ENCODE measurements at regions not wholly inside any gene's neighbourhood (a gene's known extent, or its start where the extent isn't known, plus 50 kb on each side); places are given as distances from the start of the nearest gene placed in this dataset.

DNA sequence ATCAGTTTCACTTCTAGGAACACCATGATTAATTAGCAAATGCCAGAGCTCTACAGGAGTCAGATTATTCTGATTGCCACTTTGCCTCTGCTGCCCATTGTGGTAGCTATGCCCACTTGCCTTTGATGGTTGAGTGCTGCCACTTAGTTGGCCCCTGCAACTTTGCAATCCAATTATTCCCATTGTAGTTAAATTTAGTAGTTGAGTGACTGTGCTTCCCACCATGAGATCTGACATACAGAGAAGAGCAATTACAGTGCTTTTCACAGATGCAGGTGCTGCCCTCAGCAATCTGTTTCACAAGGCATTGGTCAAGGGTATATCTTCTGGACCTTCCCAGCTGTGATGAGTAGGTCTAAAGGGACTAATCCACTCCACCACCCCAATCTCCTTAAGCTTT, 468.4 kb upstream of the RGS6 start:
- Histone ChIP-seq H3K27me3 (no peaks in the 10 kb centered on the region), H3K27ac (no peak overlapping the region), H3K36me3 (no peaks in the 10 kb centered on the region), H3K9me3 (no peaks in the 10 kb centered on the region), H3K4me1 (ENCODE audit: control insufficient read depth in 1 of 2, insufficient read depth in 1 of 2, low read depth in 1 of 2, low read length in 1 of 2) (no peaks in the 10 kb centered on the region), H3K4me3 (ENCODE audit: low read depth in 1 of 2, low read length in 1 of 2) (no peak overlapping the region)
- TF ChIP-seq, protein P1, sequence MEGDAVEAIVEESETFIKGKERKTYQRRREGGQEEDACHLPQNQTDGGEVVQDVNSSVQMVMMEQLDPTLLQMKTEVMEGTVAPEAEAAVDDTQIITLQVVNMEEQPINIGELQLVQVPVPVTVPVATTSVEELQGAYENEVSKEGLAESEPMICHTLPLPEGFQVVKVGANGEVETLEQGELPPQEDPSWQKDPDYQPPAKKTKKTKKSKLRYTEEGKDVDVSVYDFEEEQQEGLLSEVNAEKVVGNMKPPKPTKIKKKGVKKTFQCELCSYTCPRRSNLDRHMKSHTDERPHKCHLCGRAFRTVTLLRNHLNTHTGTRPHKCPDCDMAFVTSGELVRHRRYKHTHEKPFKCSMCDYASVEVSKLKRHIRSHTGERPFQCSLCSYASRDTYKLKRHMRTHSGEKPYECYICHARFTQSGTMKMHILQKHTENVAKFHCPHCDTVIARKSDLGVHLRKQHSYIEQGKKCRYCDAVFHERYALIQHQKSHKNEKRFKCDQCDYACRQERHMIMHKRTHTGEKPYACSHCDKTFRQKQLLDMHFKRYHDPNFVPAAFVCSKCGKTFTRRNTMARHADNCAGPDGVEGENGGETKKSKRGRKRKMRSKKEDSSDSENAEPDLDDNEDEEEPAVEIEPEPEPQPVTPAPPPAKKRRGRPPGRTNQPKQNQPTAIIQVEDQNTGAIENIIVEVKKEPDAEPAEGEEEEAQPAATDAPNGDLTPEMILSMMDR (IDR thresholded peaks at IDR 0.05), result no peak

DNA sequence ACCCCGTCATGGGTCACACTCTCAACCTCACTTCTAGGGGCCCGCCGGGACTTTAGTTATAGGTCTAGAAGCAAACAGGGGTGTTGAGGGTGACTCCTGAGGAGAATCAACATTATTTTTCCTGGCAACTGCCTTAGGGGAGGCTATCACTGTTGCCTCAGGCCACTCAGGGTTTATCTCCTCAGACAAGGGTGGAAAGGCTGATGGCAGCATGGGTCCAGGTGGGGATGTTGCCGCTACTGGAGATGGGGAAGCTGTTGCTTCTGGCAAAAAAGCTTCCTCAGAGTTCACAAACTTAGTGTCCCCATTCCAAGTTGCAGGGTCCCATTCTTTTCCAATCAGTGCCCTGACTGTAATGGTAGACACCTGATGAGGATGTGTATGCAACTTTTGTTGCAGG, 467.4 kb upstream of the RGS6 start:
- TF ChIP-seq, protein P1 (IDR thresholded peaks at IDR 0.05), result no peak
- Histone ChIP-seq H3K36me3 (no peaks in the 10 kb centered on the region), H3K9me3 (no peaks in the 10 kb centered on the region), H3K27me3 (no peaks in the 10 kb centered on the region), H3K4me1 (ENCODE audit: control insufficient read depth in 1 of 2, insufficient read depth in 1 of 2, low read depth in 1 of 2, low read length in 1 of 2) (no peaks in the 10 kb centered on the region), H3K4me3 (ENCODE audit: low read depth in 1 of 2, low read length in 1 of 2) (no peak overlapping the region), H3K27ac (peak overlapping the region; percentile 18)

DNA sequence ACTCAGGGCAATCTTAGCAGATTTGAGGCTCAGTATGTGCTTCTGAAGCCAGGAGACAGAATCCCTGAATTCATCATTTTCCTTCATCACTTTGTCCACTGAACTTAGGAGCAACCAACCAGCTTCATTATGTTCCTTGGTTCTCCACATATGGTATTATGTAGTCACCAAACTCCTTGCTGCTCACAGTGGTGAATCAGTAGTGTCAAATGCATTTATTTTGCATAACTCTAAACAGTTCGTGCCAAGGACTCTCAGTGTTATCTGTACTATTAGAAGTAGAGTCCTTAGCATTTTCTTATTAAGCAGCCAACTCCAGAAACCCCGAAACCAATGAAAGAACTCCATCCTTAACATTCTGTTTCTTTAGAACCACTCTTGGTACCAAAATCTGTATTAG, 466.9 kb upstream of the RGS6 start:
- Histone ChIP-seq H3K27ac (peak overlapping the region; percentile 18), H3K27me3 (no peaks in the 10 kb centered on the region), H3K4me3 (ENCODE audit: low read depth in 1 of 2, low read length in 1 of 2) (no peak overlapping the region), H3K4me1 (ENCODE audit: control insufficient read depth in 1 of 2, insufficient read depth in 1 of 2, low read depth in 1 of 2, low read length in 1 of 2) (no peaks in the 10 kb centered on the region), H3K36me3 (no peaks in the 10 kb centered on the region), H3K9me3 (no peaks in the 10 kb centered on the region)
- TF ChIP-seq, protein P1 (IDR thresholded peaks at IDR 0.05), result no peak

DNA sequence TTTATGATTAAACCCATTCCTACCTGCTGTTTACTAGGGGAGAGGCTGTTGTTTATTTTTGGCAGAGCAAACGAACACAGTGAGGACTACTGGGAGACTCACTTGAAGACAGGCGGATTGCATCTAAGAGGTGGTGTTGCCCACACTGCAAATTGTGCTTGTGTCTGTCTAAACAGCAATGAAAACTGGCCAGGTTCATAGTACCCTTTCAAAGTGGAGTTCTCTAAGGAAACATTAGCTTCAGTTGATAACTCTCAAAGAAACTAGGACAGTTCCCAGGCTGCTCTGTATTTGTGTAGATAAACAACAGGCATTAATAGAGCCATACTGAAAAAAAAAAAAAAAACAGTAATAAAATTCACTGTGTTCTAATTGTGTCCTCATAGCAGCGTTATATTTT, 466.0 kb upstream of the RGS6 start:
- no peaks in the 10 kb centered on the region for H3K9me3 ChIP-seq
- H3K4me1 ChIP-seq (ENCODE audit: control insufficient read depth in 1 of 2, insufficient read depth in 1 of 2, low read depth in 1 of 2, low read length in 1 of 2), result no peaks in the 10 kb centered on the region
- no peak overlapping the region for H3K27ac ChIP-seq
- H3K27me3 ChIP-seq, result no peaks in the 10 kb centered on the region
- TF ChIP-seq, protein P1 (IDR thresholded peaks at IDR 0.05), result no peak
- no peak overlapping the region for H3K4me3 ChIP-seq (ENCODE audit: low read depth in 1 of 2, low read length in 1 of 2)
- no peaks in the 10 kb centered on the region for H3K36me3 ChIP-seq

DNA sequence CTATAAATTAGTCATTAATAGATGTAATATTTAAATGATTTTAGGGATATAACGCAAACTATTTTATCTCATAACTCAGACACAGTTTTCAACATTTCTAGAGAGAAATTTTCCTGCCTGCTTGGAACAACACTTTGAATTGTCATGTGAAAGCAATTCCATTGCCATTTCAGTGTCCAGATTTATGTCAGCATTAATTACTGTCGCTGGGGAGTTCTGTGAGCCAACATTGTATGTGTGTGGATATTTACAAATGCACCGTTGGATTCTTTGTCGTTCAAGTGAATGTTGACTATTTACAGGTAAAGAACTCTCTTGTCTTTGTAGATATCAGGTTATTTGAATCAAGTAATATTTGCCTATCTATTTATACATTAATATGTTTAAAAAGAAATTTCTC, 465.3 kb upstream of the RGS6 start:
- TF ChIP-seq, protein P1 (IDR thresholded peaks at IDR 0.05), result no peak

DNA sequence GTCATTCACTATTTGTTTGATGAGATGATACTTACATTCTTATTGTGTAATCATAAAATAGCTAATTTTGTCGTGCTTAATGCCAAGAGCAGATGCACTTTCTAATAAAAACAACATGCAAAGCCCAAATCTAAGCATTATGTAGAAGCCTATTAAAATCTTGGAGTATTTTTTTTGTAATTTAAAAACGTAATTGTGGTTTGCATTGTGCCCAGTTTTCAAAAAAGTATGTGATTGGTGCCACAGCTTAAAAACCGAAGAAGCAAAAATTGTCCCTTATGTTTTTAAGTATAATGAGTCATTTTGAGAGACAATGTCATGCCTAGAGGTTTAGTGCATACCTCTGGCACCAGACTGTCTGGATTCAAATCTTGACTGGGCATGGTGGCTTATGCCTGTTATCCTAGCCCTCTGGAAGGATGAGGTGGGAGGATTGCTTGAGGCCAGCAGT, 464.8 kb upstream of the RGS6 start:
- no peaks in the 10 kb centered on the region for H3K27me3 ChIP-seq
- no peaks in the 10 kb centered on the region for H3K36me3 ChIP-seq
- TF ChIP-seq, protein P1 (IDR thresholded peaks at IDR 0.05), result no peak
- H3K9me3 ChIP-seq, result no peaks in the 10 kb centered on the region
- no peaks in the 10 kb centered on the region for H3K4me1 ChIP-seq (ENCODE audit: control insufficient read depth in 1 of 2, insufficient read depth in 1 of 2, low read depth in 1 of 2, low read length in 1 of 2)
- no peak overlapping the region for H3K27ac ChIP-seq
- no peak overlapping the region for H3K4me3 ChIP-seq (ENCODE audit: low read depth in 1 of 2, low read length in 1 of 2)

More for the DNA sequence above, 465.3 kb upstream of the RGS6 start:
- H3K4me1 ChIP-seq (ENCODE audit: control insufficient read depth in 1 of 2, insufficient read depth in 1 of 2, low read depth in 1 of 2, low read length in 1 of 2), result no peaks in the 10 kb centered on the region
- H3K27ac ChIP-seq, result no peak overlapping the region
- no peak overlapping the region for H3K4me3 ChIP-seq (ENCODE audit: low read depth in 1 of 2, low read length in 1 of 2)
- no peaks in the 10 kb centered on the region for H3K36me3 ChIP-seq
- no peaks in the 10 kb centered on the region for H3K27me3 ChIP-seq
- H3K9me3 ChIP-seq, result no peaks in the 10 kb centered on the region
